Esophagus muscularis mucosa (tissue), 4 donors: ENCODE measurements at regions not wholly inside any gene's neighbourhood (a gene's known extent, or its start where the extent isn't known, plus 50 kb on each side); places are given as distances from the start of the nearest gene placed in this dataset.

Experiments used
- DNase-seq: peaks from one replicate; pipeline ENCODE4 v3.0.0-alpha.2; 2017; ENCODE audit errors: extremely low spot score
- H3K27ac ChIP-seq, 4 donors: fragments of 200-600 bp; sonication (generic); replicated peaks in 1 of 4; 1 replicate in 3 of 4; 2 replicates in 1 of 4; pipeline ENCODE4 v1.5.1; 2016 to 2019; ENCODE audit warnings: mild to moderate bottlenecking in 1 of 4
- H3K27me3 ChIP-seq, 4 donors: fragments of 200-600 bp; sonication (generic); one replicate each; pipeline versions ENCODE4 v1.5.1 to v1.6.0; 2016 to 2019
- H3K36me3 ChIP-seq, 4 donors: fragments of 200-600 bp; sonication (generic); one replicate each; pipeline ENCODE4 v1.5.1; 2016 to 2019
- H3K4me1 ChIP-seq, 4 donors: fragments of 200-600 bp; sonication (generic); one replicate each; pipeline ENCODE4 v1.5.1; 2016 to 2019
- H3K4me3 ChIP-seq, 4 donors: fragments of 200-600 bp; sonication (generic); 1 replicate in 2 of 4; 2 replicates in 2 of 4; pipeline ENCODE4 v1.5.1; 2016 to 2019; ENCODE audit warnings: mild to moderate bottlenecking in 4 of 4, moderate library complexity in 1 of 4
- H3K9me3 ChIP-seq, 4 donors: fragments of 200-600 bp; sonication (generic); 1 replicate in 3 of 4; 2 replicates in 1 of 4; pipeline ENCODE4 v1.5.1; 2016 to 2019
- EP300 ChIP-seq: sonication (generic); formaldehyde crosslinking; IDR thresholded peaks from one replicate; pipeline ENCODE4 v1.6.1; 2017; ENCODE audit warnings: antibody characterized with exemption
- POLR2A ChIP-seq: fragments of 450-650 bp; IDR thresholded peaks from one replicate; pipeline ENCODE4 v1.6.1; 2017; ENCODE audit warnings: antibody characterized with exemption, moderate library complexity, mild to moderate bottlenecking, low read depth
- POLR2AphosphoS5 ChIP-seq, 2 donors: sonication (generic); formaldehyde crosslinking; IDR thresholded peaks; one replicate each; pipeline ENCODE4 v1.6.1; 2017; ENCODE audit warnings: antibody characterized with exemption in 2 of 2
- WGBS: methylation state at CpG from one replicate; pipeline ENCODE4 v1.1.5; 2018; 5-methylcytosine and 5-hydroxymethylcytosine counted together
- intact Hi-C: fragments of 100-400 bp; cut with DNase I; formaldehyde crosslinking; loops from one replicate; pipeline ENCODE4 v1.15.1; 2023
- TF ChIP-seq, protein P1 (sequence below), 3 experiments: fragments of 200-600 bp in 2 of 3; fragments of 450-650 bp in 1 of 3; sonication (generic) in 2 of 3; IDR thresholded peaks; one replicate each; pipeline ENCODE4 v1.5.1; 2017 to 2019; ENCODE audit warnings: antibody characterized with exemption in 3 of 3, mild to moderate bottlenecking in 2 of 3, moderate library complexity in 1 of 3

GRCh38 chr4:127229855-127230608 lies 402.7 kb upstream of the INTU start:
- Histone ChIP-seq H3K9me3 (no peaks in the 10 kb centered on the region), H3K4me3 (no peak overlapping the region), H3K36me3 (no peaks in the 10 kb centered on the region), H3K27ac (no peak overlapping the region), H3K27me3 (no peaks in the 10 kb centered on the region), H3K4me1 (no peaks in the 10 kb centered on the region)
- intact Hi-C loops, result no loop called here
- 78% methylated on average over 3 of the region's 3 CpGs for WGBS
- DNase-seq, result no peak
- TF ChIP-seq EP300 (no peak), POLR2AphosphoS5 (IDR thresholded peaks at IDR 0.05) (no peak), POLR2A (no peak)
- TF ChIP-seq, protein P1, sequence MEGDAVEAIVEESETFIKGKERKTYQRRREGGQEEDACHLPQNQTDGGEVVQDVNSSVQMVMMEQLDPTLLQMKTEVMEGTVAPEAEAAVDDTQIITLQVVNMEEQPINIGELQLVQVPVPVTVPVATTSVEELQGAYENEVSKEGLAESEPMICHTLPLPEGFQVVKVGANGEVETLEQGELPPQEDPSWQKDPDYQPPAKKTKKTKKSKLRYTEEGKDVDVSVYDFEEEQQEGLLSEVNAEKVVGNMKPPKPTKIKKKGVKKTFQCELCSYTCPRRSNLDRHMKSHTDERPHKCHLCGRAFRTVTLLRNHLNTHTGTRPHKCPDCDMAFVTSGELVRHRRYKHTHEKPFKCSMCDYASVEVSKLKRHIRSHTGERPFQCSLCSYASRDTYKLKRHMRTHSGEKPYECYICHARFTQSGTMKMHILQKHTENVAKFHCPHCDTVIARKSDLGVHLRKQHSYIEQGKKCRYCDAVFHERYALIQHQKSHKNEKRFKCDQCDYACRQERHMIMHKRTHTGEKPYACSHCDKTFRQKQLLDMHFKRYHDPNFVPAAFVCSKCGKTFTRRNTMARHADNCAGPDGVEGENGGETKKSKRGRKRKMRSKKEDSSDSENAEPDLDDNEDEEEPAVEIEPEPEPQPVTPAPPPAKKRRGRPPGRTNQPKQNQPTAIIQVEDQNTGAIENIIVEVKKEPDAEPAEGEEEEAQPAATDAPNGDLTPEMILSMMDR (IDR thresholded peaks at IDR 0.05), result no peak

DNA sequence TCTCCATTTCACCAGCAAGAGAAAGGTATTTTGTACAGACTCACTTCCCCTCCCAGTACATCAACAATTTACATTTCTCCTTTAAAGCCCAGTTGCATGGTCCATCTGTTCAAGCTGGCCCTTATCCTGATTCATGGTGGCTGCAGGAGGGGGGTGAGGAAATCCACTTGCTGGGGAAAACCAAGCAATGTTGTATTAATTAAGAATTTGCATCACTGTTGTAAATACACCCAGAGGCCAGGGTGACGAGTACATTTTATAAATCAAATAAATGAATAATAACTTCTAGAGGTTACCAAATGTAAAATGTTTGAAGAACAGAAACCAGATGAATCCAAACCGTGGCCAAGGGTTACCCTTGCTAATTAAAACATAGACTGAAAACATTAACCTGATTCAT lies 395.9 kb upstream of the INTU start:
- no peak overlapping the region for H3K27ac ChIP-seq
- no peaks in the 10 kb centered on the region for H3K4me1 ChIP-seq
- no peak for TF ChIP-seq EP300
- no peak for TF ChIP-seq POLR2AphosphoS5 (IDR thresholded peaks at IDR 0.05)
- TF ChIP-seq, protein P1 (IDR thresholded peaks at IDR 0.05), result no peak
- no peak for TF ChIP-seq POLR2A
- H3K9me3 ChIP-seq, result no peaks in the 10 kb centered on the region
- intact Hi-C loops, result no loop called here
- WGBS, result 29% methylated on average over 2 of the region's 2 CpGs
- H3K4me3 ChIP-seq, result no peak overlapping the region
- no peak for DNase-seq
- H3K36me3 ChIP-seq, result no peaks in the 10 kb centered on the region
- no peaks in the 10 kb centered on the region for H3K27me3 ChIP-seq

- no peaks in the 10 kb centered on the region for H3K4me1 ChIP-seq
- no peaks in the 10 kb centered on the region for H3K9me3 ChIP-seq
- intact Hi-C loops, result no loop called here
- H3K4me3 ChIP-seq, result no peak overlapping the region
- no peak overlapping the region for H3K27ac ChIP-seq
- H3K36me3 ChIP-seq, result no peaks in the 10 kb centered on the region
- no peak for DNase-seq
- TF ChIP-seq EP300, result no peak
- TF ChIP-seq POLR2A, result no peak
- TF ChIP-seq, protein P1 (IDR thresholded peaks at IDR 0.05), result no peak
- no peak for TF ChIP-seq POLR2AphosphoS5 (IDR thresholded peaks at IDR 0.05)
- H3K27me3 ChIP-seq, result no peaks in the 10 kb centered on the region
- 68% methylated on average over 1 of the region's 1 CpG for WGBS
Observed at GRCh38 chr4:127237581-127237980, 395.2 kb upstream of the INTU start.

GRCh38 chr4:127238956-127239475 lies 393.7 kb upstream of the INTU start:
- Histone ChIP-seq H3K4me1 (no peaks in the 10 kb centered on the region), H3K36me3 (no peaks in the 10 kb centered on the region), H3K27ac (no peak overlapping the region), H3K9me3 (no peaks in the 10 kb centered on the region), H3K27me3 (no peaks in the 10 kb centered on the region), H3K4me3 (no peak overlapping the region)
- intact Hi-C loops, result no loop called here
- TF ChIP-seq, protein P1 (IDR thresholded peaks at IDR 0.05), result no peak
- no peak for TF ChIP-seq EP300
- TF ChIP-seq POLR2A, result no peak
- TF ChIP-seq POLR2AphosphoS5 (IDR thresholded peaks at IDR 0.05), result no peak
- no peak for DNase-seq
- 56% methylated on average over 5 of the region's 5 CpGs for WGBS
